Heart left ventricle (tissue), 16 donors: ENCODE measurements at regions not wholly inside any gene's neighbourhood (a gene's known extent, or its start where the extent isn't known, plus 50 kb on each side); places are given as distances from the start of the nearest gene placed in this dataset.

Experiments used
- ATAC-seq, 4 donors: fragments of 200-7000 bp; cut with Tn5 transposase; one replicate each; pipeline ENCODE4 v1.9.1; 2020 to 2022; ENCODE audit warnings: moderate library complexity in 4 of 4, mild to moderate bottlenecking in 3 of 4, moderate number of reproducible peaks in 1 of 4
- DNase-seq, 5 donors: peaks; one replicate each; pipeline ENCODE4 v3.0.0-alpha.2; 2020
- H3K27ac ChIP-seq, 12 donors: fragments of 200-600 bp; sonication (generic) in 4 of 12; one replicate each; pipeline versions ENCODE4 v1.5.0 to v1.8.0; 2016 to 2022; ENCODE audit warnings: mild to moderate bottlenecking in 2 of 12
- H3K27me3 ChIP-seq, 9 donors: fragments of 200-600 bp; sonication (generic) in 2 of 9; one replicate each; pipeline versions ENCODE4 v1.5.1 to v1.8.0; 2016 to 2022; ENCODE audit warnings: mild to moderate bottlenecking in 3 of 9
- H3K36me3 ChIP-seq, 9 donors: fragments of 200-600 bp; sonication (generic) in 2 of 9; one replicate each; pipeline versions ENCODE4 v1.5.0 to v1.8.0; 2018 to 2022; ENCODE audit warnings: mild to moderate bottlenecking in 2 of 9
- H3K4me1 ChIP-seq, 12 donors: fragments of 200-600 bp; sonication (generic) in 4 of 12; one replicate each; pipeline versions ENCODE4 v1.5.0 to v1.8.0; 2016 to 2022; ENCODE audit warnings: mild to moderate bottlenecking in 3 of 12
- H3K4me3 ChIP-seq, 12 donors: fragments of 200-600 bp; sonication (generic) in 4 of 12; one replicate each; pipeline versions ENCODE4 v1.5.0 to v1.8.0; 2017 to 2022; ENCODE audit warnings: mild to moderate bottlenecking in 9 of 12, moderate library complexity in 4 of 12
- H3K9me3 ChIP-seq, 12 donors: fragments of 200-600 bp; sonication (generic) in 4 of 12; one replicate each; pipeline versions ENCODE4 v1.5.0 to v1.8.0; 2016 to 2022; ENCODE audit warnings: mild to moderate bottlenecking in 1 of 12
- POLR2A ChIP-seq, 2 donors: fragments of 450-650 bp; IDR thresholded peaks; one replicate each; pipeline ENCODE4 v1.6.1; 2017; ENCODE audit warnings: antibody characterized with exemption in 2 of 2, mild to moderate bottlenecking in 2 of 2, moderate library complexity in 2 of 2
- WGBS, 4 donors: extraction: QIAGEN DNeasy Blood & Tissue Kit in 2 of 4; methylation state at CpG; one replicate each; pipeline versions ENCODE4 v1.1.5 to v1.1.7; 2013 to 2018; 5-methylcytosine and 5-hydroxymethylcytosine counted together
- intact Hi-C, 10 donors: fragments of 100-400 bp; cut with DNase I; formaldehyde crosslinking; loops; one replicate each; pipeline versions ENCODE4 v1.11.1 to v1.14.2; 2022
- TF ChIP-seq, protein P1 (sequence below), 12 donors: fragments of 200-600 bp; sonication (generic) in 4 of 12; IDR thresholded peaks; one replicate each; pipeline versions ENCODE4 v1.5.0 to v1.8.0; 2018 to 2022; ENCODE audit warnings: antibody characterized with exemption in 12 of 12, mild to moderate bottlenecking in 5 of 12
- donor health status: ischemic (EF 13 %, LVEDD 7.1; RV severe dilation, severe dysfunction).
- donor health status: healthy with polysubstance abuse.
- donor health status: DM: no; HTN: yes; CAD: no.
- donor health status: DM: no; HTN: no; CAD: no.
- donor health status: ischemic (EF 25% LVEDD 6.9; RV normal size, moderate dysfunction).
- donor health status: ischemic (EF 25% LVEDD 5.7; RV mildly dilated, moderate dysfunction).
- donor health status: healthy.
- donor health status: DM: yes; HTN: yes; CAD: no.
- donor health status: ischemic (EF 35%, LVEDD 5.7; RV mildly dilated, moderate dysfunction).
- donor health status: nonischemic (EF 11% LVEDD 7.7; RV severe dilation, severe dysfunction).
- donor health status: DM: yes; HTN: yes; CAD: no.
- donor health status: PGD.
- donor health status: ischemic (EF 29% LVEDD 5.4; RV normal size, mild dysfunction).
- donor health status: nonischemic (EF 23%, LVEDD 6.1; RV moderate dilation, normal function).

DNA sequence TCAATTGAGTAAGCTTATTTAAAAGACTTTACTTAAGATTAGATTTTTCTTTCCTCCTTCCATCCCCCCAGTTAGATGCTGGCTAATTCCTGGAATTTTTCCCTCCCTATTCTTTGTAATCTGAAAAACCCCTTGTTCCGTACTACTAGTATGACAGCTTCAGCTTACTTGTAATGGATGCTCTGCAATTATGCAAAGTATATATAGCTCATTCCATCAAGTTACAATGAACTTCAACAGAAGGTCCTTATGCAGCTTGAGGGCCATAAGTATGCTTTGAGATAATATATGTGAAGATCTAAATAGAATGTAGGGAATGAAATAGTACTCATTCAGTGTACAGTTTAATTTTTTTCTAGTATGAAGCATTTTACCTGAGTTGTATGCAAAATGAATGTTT is 398.3 kb upstream of the NAALADL2 start:
- WGBS, 4 donors = 0 to 43% (median 19%) methylated on average over 1 of the region's 1 CpG
- H3K27ac ChIP-seq = no peak overlapping the region
- peaks cover 0 to 16% (median 0%) of the 10 kb centered on the region in 12 donors for H3K9me3 ChIP-seq
- DNase-seq (no peak), ATAC-seq (no peak)
- H3K36me3 ChIP-seq = no peaks in the 10 kb centered on the region
- no peak overlapping the region for H3K4me3 ChIP-seq
- intact Hi-C loops = no loop called here
- no peaks in the 10 kb centered on the region for H3K27me3 ChIP-seq
- no peaks in the 10 kb centered on the region for H3K4me1 ChIP-seq
- TF ChIP-seq, protein P1, sequence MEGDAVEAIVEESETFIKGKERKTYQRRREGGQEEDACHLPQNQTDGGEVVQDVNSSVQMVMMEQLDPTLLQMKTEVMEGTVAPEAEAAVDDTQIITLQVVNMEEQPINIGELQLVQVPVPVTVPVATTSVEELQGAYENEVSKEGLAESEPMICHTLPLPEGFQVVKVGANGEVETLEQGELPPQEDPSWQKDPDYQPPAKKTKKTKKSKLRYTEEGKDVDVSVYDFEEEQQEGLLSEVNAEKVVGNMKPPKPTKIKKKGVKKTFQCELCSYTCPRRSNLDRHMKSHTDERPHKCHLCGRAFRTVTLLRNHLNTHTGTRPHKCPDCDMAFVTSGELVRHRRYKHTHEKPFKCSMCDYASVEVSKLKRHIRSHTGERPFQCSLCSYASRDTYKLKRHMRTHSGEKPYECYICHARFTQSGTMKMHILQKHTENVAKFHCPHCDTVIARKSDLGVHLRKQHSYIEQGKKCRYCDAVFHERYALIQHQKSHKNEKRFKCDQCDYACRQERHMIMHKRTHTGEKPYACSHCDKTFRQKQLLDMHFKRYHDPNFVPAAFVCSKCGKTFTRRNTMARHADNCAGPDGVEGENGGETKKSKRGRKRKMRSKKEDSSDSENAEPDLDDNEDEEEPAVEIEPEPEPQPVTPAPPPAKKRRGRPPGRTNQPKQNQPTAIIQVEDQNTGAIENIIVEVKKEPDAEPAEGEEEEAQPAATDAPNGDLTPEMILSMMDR (IDR thresholded peaks at IDR 0.05) = no peak
- TF ChIP-seq POLR2A (IDR thresholded peaks at IDR 0.05) = no peak

DNA sequence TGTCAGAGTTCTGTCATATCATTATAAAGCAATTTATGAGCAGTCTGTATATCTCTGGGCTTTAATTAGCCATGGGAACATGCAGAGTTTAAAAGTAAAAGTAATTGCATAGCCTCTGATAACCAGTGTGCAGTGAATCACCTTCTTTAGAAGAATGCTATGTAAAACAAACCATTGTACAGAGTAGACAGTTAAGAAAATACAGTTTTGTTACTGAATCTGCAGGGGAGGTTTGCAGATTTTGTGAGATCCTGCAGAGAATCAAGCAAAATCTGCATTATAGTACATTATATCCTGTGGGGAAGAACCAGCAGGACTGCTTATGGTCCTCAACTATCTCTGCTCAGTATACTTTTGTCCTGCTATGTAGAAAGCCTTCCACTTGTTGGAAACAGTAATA is 396.2 kb upstream of the NAALADL2 start:
- H3K27me3 ChIP-seq = no peaks in the 10 kb centered on the region
- no peak overlapping the region for H3K4me3 ChIP-seq
- peaks cover 0 to 5% (median 0%) of the 10 kb centered on the region in 12 donors for H3K9me3 ChIP-seq
- ATAC-seq (no peak), DNase-seq (no peak)
- intact Hi-C loops = no loop called here
- no peak for TF ChIP-seq POLR2A (IDR thresholded peaks at IDR 0.05)
- TF ChIP-seq, protein P1 (IDR thresholded peaks at IDR 0.05) = no peak
- H3K27ac ChIP-seq = no peak overlapping the region
- H3K4me1 ChIP-seq = no peaks in the 10 kb centered on the region
- H3K36me3 ChIP-seq = no peaks in the 10 kb centered on the region

DNA sequence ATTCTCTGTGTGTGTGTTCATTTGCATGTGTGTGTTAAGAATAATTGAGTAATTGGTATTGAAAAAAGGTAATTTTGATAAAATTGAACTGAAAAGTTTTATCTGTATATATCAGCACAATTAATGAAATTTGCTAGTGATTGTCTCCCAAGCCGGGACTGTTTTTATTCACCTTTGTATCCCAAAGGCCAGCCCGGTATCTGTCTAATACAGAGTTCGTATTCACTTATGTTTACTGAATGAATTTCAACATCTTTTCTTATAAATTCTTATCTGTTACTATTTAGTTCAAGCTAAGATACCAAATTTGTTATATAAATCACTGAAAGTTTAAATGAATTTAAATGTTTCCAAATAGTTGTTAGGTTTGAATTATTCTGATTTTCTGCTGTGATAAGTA is 394.0 kb upstream of the NAALADL2 start:
- ATAC-seq = no peak
- TF ChIP-seq POLR2A (IDR thresholded peaks at IDR 0.05) = no peak
- TF ChIP-seq, protein P1 (IDR thresholded peaks at IDR 0.05) = no peak
- H3K27me3 ChIP-seq = no peaks in the 10 kb centered on the region
- H3K4me3 ChIP-seq = no peak overlapping the region
- H3K9me3 ChIP-seq = peaks cover 0 to 6% (median 0%) of the 10 kb centered on the region in 12 donors
- no peak for DNase-seq
- 94 to 97% (median 95%) methylated on average over 3 of the region's 3 CpGs for WGBS, 4 donors
- H3K4me1 ChIP-seq = no peaks in the 10 kb centered on the region
- intact Hi-C loops = no loop called here
- no peaks in the 10 kb centered on the region for H3K36me3 ChIP-seq
- H3K27ac ChIP-seq = no peak overlapping the region

DNA sequence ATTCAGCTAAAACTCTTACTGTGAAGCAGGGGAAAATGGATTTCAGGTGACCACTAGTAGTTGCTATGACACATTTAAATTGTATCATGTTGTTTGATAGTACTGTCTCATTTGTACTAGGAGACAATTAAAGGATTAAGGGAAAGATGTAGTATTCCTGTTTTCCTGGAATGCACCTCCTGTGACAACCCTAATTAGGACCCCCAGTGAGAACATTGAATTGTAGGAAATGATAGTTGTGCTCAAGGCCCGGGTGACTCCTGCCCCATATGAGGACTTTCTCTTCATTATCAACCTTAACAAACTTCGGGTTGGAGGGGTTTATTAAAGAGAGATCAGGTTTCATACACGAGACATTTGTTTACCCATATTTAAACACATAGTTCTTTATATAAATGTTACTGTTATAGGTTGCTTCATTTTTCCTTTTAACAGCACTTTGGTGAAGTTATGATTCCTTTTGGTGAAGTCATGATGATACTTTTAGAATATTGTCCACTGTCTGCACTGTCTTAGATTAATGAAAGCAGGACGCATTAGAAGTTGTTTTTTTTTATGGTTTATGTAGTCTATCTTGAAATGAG is 392.6 kb upstream of the NAALADL2 start:
- H3K27me3 ChIP-seq = no peaks in the 10 kb centered on the region
- no peaks in the 10 kb centered on the region for H3K36me3 ChIP-seq
- H3K27ac ChIP-seq = no peak overlapping the region
- WGBS, 4 donors = 71 to 80% (median 74%) methylated on average over 4 of the region's 4 CpGs
- TF ChIP-seq, protein P1 (IDR thresholded peaks at IDR 0.05) = no peak
- TF ChIP-seq POLR2A (IDR thresholded peaks at IDR 0.05) = no peak
- H3K9me3 ChIP-seq = peaks cover 0 to 6% (median 0%) of the 10 kb centered on the region in 12 donors
- H3K4me1 ChIP-seq = no peaks in the 10 kb centered on the region
- H3K4me3 ChIP-seq = no peak overlapping the region
- DNase-seq (no peak), ATAC-seq (no peak)
- intact Hi-C loops = no loop called here
